GM10266 (cell line): ENCODE measurements at regions not wholly inside any gene's neighbourhood (a gene's known extent, or its start where the extent isn't known, plus 50 kb on each side); places are given as distances from the start of the nearest gene placed in this dataset.
"Not testable (repeated sequence)": the region's sequence is repeated elsewhere in the genome, so short reads cannot be mapped to it uniquely, and the experiment has no call there.

ENCODE experiments used
- DNase-seq: peaks from one replicate; pipeline ENCODE4 v3.0.0; 2012; ENCODE audit errors: extremely low spot score
- CTCF ChIP-seq: IDR thresholded peaks from 2 replicates; pipeline ENCODE4 v1.5.1; 2012; ENCODE audit warnings: mild to moderate bottlenecking, low read depth; ENCODE audit not compliant: control insufficient read depth, insufficient read depth; ENCODE audit errors: missing control alignments

- no peak for TF ChIP-seq CTCF
- DNase-seq = no peak
These were observed 127.9 kb upstream of the PALM2AKAP2 start for GRCh38 chr9:109652112-109652511.

DNA sequence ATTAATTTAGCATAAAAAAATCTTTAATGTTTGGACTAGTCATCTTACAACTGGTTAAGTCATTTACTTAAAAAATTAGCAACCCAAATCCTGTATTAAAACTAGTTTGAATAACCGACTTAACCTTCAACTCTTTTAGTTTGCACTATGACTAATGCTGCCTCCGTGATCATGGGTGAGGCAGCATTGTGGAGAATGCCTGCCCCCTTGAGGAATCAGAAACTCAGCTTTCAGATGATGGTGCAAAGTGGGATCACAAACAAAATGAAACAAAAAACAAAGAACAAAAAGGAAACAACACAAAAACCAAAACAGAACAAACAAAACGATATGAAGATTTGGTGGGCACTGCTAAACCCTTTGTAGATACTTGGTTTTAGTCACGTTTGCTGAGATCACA is 127.0 kb upstream of the PALM2AKAP2 start:
- no peak for DNase-seq
- peak; percentile 14 for TF ChIP-seq CTCF

GRCh38 chr9:109653470-109653869 is 126.5 kb upstream of the PALM2AKAP2 start:
- DNase-seq = no peak
- no peak for TF ChIP-seq CTCF

- not testable (repeated sequence) for DNase-seq
These were observed 116.0 kb upstream of the PALM2AKAP2 start for GRCh38 chr9:109663978-109664377.

- not testable (repeated sequence) for DNase-seq
These were observed 114.3 kb upstream of the PALM2AKAP2 start for GRCh38 chr9:109665736-109666135.

- DNase-seq = no peak
- no peak for TF ChIP-seq CTCF
These were observed 98.7 kb upstream of the PALM2AKAP2 start for GRCh38 chr9:109681301-109681700.

DNA sequence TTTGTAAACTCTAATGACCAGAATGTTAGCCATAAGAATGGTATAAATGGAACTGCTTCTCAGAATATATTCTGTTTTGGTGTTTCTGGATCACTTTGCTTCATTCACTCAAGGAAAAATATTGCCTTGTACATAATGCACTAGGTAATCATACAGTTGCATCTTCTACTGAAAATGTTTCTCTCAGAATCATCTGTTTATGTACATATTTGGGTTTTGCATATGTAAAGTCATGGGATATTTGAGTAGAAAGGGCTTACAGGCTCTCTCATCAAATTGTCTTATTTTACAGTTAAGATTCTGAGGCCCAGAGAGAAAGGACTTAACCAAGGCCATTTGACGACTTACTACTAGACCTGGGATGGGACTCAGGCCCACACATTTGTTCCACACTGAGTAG is 97.8 kb upstream of the PALM2AKAP2 start:
- no peak for TF ChIP-seq CTCF
- DNase-seq = no peak

DNA sequence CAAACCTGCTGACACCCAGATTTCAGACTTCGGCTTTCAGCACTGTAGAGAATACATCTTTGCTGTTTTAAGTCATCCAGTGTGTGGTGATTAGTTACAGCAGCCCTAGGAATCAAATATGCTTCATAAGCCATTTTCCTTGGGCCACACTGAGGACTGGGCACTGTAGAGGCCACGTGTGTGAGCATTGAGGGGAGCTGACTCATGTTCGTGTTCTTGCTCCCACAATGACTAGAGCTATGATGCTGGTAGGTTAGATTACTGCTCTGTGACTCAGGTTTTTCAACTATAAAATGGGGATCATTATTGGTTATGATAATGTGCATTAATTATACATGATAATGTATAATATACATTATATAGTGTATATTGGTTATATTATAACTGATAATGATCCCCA is 96.5 kb upstream of the PALM2AKAP2 start:
- DNase-seq = no peak
- no peak for TF ChIP-seq CTCF
